ENCODE measurements at regions not wholly inside any gene's neighbourhood (a gene's known extent, or its start where the extent isn't known, plus 50 kb on each side); places are given as distances from the start of the nearest gene placed in this dataset.

- no peak for DNase-seq (ENCODE audit: low spot score)
- TF ChIP-seq, protein P1, sequence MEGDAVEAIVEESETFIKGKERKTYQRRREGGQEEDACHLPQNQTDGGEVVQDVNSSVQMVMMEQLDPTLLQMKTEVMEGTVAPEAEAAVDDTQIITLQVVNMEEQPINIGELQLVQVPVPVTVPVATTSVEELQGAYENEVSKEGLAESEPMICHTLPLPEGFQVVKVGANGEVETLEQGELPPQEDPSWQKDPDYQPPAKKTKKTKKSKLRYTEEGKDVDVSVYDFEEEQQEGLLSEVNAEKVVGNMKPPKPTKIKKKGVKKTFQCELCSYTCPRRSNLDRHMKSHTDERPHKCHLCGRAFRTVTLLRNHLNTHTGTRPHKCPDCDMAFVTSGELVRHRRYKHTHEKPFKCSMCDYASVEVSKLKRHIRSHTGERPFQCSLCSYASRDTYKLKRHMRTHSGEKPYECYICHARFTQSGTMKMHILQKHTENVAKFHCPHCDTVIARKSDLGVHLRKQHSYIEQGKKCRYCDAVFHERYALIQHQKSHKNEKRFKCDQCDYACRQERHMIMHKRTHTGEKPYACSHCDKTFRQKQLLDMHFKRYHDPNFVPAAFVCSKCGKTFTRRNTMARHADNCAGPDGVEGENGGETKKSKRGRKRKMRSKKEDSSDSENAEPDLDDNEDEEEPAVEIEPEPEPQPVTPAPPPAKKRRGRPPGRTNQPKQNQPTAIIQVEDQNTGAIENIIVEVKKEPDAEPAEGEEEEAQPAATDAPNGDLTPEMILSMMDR (IDR thresholded peaks at IDR 0.05; ENCODE audit: extremely low read depth, missing control alignments): no peak
Observed at GRCh38 chr12:98060411-98060810, 455.0 kb upstream of the TMPO start.

DNA sequence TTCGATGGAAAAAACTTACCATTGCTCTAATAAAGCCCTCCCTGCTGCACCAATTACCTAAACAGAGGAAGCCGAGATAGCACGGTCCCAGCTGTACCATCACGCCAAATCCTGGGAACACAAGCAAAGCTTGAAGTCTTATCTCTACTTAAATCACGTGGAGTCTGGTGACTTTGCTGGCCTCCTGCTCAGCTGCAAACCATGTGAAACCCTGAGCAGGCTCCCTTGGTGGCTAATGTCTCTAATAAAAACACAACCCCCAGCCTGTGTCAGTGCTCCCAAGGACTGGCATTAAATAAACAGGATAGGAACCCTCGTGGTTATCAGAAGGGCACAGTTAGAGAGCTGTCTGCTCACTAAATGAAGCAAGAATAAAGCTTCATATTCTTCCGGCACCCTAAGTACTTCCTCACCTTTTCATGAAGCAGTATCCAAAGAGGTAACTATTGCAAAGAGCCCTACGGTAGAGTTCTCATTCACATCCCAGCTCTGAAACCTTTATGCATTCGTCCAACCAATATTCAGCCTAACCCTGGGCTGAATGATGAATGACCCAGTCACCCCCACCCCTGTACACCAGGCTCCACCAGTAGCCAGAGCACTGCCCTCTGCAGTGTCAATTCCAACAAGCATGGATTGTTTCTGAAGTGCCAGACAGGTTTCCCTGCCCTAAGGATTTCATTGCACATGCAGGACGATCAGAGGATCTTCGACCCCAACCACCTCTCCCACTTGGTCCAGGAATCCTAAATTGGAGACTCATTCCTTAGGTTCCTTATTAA is 452.7 kb upstream of the TMPO start:
- TF ChIP-seq, protein P1 (IDR thresholded peaks at IDR 0.05; ENCODE audit: extremely low read depth, missing control alignments): no peak
- DNase-seq (ENCODE audit: low spot score): no peak

GRCh38 chr12:98064501-98064900 is 450.9 kb upstream of the TMPO start:
- DNase-seq (ENCODE audit: low spot score): no peak
- TF ChIP-seq, protein P1 (IDR thresholded peaks at IDR 0.05; ENCODE audit: extremely low read depth, missing control alignments): no peak

- TF ChIP-seq, protein P1 (IDR thresholded peaks at IDR 0.05; ENCODE audit: extremely low read depth, missing control alignments): no peak
- DNase-seq (ENCODE audit: low spot score): no peak
Observed at GRCh38 chr12:98067795-98068194, 447.6 kb upstream of the TMPO start.

DNA sequence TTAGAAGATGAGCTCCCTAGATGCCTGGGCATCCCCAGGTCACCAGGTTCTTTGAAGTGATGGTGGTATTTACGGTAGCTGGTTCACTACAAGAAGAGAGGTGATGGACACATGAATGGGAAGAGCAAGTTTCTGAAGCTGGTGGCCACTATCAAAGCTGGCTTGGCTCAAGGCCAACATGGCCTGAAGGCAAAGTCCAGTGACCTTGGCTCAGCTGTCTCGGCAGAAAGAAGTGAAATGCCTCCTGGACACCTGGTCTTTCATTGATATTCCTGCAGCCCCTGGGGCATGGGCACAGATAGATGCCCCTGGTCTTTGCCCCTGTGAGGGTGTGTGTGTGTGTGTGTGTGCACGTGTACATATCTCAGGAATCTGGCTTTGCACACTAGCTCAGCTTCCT is 441.8 kb upstream of the TMPO start:
- no peak for DNase-seq (ENCODE audit: low spot score)
- TF ChIP-seq, protein P1 (IDR thresholded peaks at IDR 0.05; ENCODE audit: extremely low read depth, missing control alignments): no peak

GRCh38 chr12:98074286-98074685 is 441.1 kb upstream of the TMPO start:
- DNase-seq (ENCODE audit: low spot score): no peak
- TF ChIP-seq, protein P1 (IDR thresholded peaks at IDR 0.05; ENCODE audit: extremely low read depth, missing control alignments): no peak

DNA sequence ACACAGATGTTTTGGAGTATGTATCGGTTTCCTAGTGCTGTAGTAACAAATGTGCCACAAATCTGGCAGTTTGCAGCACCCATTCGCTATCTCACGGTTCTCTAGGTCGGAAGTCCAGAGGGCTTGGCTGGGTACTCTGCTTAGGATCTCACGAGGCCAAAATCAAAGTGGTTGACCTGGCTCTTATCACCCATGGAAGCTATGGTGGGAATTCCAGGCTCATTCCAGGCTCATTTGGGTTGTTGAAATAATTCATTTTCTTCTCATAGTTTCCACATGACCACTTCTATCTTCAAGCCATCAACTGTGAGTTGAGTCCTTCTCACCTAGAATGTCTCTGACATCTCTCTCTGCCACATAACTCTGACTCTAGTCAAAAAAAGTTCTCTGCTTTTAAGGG is 431.0 kb upstream of the TMPO start:
- TF ChIP-seq, protein P1 (IDR thresholded peaks at IDR 0.05; ENCODE audit: extremely low read depth, missing control alignments): no peak
- DNase-seq (ENCODE audit: low spot score): no peak
